HG03064 (cell line): ENCODE measurements at regions not wholly inside any gene's neighbourhood (a gene's known extent, or its start where the extent isn't known, plus 50 kb on each side); places are given as distances from the start of the nearest gene placed in this dataset.
"Not testable (repeated sequence)": the region's sequence is repeated elsewhere in the genome, so short reads cannot be mapped to it uniquely, and the experiment has no call there.

Experiments
- ATAC-seq: cut with Tn5 transposase; IDR thresholded peaks from one replicate; pipeline ENCODE4 v1.9.1; 2021; ENCODE audit warnings: low read depth; ENCODE audit not compliant: unreplicated experiment

DNA sequence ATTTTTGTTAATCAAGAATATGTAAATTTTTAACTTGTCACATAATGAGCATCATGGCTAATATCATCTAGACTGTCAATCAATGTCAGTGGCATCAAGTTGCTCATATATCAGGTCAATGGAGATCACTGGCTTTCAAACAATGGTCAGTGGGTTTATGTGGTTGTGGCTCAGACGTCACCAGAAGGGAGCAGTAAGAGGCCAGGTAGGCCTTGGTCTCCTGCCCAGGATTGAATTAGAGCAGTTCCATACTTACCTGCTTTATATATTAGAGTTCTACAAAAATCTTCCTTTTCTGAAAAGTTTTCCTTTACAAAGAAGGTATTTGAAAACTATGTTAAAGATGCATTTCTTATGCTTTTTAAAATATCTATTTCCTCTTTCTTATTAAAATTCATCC, 206.3 kb upstream of the B3GALT2 start:
- ATAC-seq, result no peak

DNA sequence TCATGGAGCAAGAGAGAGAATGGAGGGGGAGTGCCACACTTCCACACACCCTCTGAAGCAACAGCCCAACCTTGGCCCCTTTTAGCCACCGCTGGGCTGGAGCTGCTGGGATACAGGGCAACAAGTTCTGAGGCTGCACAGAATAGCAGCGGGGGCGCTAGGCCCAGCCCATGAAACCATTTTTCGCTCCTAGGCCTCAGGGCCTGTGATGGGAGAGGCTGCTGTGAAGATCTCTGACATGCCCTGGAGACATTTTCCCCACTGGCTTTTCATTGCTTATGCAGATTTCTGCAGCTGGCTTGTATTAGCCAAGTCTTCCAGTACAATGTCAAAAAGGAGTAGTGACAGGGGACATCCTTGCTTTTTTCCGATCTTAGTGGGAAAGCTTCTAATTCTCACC, 202.3 kb upstream of the B3GALT2 start:
- no peak for ATAC-seq

DNA sequence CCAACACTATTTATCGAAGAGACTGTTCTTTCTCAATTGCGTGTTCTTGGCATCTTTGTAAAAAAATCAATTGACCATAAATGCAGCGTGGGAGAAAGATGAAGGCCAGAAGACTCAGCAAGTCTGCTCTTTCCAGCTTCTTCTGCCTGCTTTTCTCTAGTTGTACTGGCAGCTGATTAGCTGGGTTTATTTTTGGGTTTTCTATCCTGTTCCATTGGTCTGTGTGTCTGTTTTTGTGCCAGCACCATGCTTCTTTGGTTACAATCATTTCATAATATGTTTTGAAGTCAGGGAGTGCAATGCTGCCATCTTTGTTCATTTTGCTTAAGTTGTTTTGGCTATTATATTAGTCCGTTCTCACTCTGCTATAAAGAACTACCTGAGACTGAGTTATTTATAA, 201.8 kb upstream of the B3GALT2 start:
- no peak for ATAC-seq

DNA sequence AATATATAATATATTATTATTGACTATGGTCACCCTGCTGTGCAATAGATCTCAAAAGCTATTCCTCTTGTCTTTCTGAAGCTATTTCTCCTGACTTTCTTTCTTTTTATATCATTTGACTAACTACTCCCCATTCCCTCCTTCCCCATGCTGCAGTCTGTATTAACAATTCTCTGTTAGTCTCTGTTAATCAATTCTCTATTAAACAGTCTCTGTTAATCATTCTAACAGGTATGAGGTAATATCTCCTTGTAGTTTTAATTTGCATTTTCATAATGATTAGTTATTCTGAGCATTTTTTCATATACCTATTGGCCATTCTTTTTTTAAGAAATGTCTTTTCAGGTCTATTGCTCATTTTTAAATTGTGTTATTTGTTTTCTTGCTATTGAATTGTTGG, 201.0 kb upstream of the B3GALT2 start:
- no peak for ATAC-seq

DNA sequence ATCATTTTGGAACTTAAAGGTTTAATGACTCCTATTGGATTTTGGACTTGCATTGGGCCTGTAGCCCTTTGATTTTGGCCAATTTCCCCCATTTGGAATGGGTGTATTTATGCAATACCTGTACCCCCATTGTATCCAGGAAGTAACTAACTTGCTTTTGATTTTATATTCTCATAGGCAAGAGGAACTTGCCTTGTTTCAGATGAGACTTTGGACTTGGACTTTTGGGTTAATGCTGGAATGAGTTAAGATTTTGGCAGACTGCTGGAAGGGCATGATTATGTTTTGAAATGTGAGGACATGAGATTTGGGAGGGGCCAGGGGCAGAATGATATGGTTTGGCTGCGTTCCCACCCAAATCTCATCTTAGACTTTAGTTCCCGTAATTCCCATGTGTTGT, 192.0 kb upstream of the B3GALT2 start:
- ATAC-seq, result not testable (repeated sequence)

DNA sequence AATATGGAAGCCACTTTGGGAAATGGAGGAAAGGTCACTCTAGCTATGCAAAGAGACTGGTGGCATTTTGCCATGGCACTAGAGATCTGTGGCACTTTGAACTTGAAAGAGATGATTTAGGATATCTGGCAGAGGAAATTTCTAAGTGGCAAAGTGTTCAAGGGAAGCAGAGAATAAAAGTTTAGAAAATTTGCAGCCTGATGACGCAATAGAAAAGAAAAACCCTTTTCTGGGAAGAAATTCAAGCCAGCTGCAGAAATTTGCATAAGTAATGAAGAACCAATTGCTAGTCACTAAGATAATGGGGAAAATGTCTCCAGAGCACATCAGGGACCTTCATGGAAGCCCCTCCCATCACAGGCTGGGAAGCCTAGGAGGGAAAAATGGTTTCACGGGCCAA, 191.1 kb upstream of the B3GALT2 start:
- ATAC-seq, result no peak

DNA sequence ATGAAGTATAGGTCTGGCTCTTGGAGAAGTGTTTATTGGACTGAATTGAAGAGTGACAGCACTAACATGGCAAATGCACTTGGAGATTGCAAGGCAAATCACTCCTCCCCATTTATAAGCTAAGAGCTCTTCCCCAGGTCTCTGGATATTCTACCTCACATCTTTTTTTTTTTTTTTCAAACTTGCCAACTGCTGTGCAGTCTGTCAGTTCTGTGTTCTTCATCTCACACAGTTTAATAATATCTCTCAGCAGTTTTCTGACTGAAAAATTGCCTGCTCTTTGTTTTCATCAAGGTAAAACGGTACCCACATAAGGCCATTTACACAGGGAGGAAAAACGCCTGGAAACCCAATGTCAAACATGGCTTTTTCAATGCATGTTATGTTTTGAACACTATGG, 186.1 kb upstream of the B3GALT2 start:
- no peak for ATAC-seq

DNA sequence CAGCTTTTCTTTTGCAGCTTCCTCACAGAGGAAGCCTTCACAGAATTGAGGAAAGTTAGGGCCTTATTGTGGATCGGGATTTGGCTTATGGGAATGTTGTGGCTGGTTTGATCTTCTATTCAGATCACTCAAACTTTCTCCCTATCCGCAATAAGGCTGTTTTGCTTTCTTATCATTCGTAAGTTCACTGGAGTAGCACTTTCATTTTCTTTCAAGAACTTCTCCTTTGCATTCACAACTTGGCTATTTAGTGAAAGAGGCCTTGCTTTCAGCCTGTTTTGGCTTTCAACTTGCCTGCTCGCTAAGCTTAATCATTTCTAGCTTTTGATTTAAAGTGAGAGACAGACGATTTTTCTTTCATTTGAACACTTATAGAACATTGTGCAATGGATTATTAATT, 181.9 kb upstream of the B3GALT2 start:
- ATAC-seq, result peak; percentile 77

DNA sequence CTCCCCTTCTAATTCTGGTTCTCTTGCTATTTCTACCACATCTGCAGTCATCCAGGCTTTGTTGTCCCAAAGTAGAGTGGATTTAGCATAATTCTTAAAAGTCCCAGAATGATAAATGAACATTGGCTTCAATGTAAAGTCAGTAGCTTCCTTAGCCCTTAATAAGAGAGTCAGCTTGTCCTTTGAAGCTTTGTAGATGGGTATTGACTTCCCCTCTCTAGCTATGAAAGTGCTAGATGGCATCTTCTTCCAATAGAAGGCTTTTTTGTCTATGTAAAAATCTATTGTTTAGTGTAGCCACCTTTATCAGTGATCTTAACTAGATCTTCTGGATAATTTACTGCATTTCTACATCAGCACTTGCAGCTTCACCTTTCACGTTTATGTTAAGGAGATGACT, 181.4 kb upstream of the B3GALT2 start:
- ATAC-seq, result no peak

DNA sequence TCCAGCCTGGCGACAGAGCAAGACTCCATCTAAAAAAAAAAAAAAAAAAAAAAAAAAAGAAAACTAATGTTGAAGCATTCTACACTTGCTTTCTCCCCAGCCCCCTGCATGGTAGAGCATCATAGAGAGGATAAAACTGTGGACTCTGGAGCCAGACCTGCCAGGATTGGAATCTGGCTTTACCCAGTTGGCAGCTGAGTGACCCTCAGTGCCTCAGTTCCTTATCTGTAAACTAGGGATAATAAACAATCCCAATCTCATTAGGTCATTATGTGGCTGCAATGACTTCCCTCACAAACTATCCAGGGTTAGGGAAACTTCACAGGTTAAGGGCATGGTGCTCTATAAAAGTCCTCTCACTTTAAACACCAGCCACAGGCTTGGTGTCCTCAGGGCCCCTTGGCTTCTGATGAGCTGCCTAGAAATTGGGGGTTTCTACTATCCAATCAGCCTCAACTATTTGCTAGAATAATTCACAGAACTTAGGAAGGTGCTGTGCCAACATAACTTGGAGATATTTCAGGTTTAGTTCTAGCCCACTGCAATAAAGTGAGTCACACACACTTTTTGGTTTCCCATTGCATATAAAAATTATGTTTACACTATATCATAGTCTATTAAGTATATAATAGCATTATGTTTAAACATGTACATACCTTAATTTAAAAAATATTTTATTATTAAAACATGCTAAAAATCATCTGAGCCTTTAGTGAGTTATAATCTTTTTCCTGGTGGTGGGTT, 180.5 kb upstream of the B3GALT2 start:
- ATAC-seq, result no peak

DNA sequence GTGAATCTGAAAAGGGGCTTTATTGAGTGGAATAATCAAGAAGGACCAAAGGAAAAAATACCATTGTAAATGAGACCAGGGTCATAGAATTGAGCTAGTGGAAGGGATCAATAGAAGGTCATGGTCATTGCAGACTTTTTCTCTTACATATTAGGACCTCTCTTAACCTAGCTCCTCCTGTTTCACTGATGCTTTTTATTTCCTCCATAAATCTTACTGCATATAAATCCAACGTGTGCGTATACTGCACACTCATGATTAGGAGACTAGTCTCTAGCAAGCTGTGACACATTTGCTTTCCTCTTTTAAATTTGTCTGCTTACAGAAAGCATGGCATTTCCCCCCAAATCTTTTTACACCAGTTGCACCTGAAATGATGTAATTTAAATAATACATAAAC, 179.6 kb upstream of the B3GALT2 start:
- no peak for ATAC-seq

DNA sequence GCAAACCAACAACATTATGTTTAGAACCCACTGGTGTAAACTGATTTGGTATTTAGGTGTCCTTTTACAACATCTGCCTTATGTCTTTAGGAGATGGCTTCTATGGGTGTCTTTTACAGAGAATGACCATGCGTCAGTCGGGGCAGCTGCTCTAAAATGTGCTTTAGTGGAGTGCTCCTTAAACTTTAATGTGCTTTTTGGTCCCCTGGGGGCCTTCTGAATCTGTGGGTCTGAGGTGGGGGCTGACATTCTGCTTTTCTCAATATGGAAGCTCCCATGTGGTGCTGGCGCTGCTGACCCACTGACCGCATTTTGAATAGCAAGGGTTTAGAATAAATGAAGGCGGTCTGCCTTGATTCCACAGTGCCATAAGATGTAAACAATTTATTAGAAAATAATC, 173.2 kb upstream of the B3GALT2 start:
- no peak for ATAC-seq

DNA sequence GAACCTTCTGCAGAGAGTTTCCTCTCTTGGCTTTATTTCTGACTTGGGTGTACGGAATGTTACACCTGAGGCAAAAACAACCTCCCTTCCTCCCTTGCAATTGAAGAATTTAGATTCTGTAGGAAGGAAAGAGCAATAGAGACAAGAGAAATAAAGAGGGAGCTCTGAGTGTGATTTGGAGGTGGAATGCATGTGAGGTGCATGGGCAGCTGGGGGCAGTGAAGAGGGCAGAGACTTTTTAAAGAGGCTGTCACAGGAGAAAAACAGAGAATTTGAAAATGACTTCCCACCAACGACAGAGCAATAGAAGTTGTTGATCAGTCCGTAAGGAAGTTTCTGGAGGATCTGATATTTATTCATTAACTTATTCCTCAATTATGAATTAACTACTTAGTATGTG, 172.0 kb upstream of the B3GALT2 start:
- no peak for ATAC-seq

DNA sequence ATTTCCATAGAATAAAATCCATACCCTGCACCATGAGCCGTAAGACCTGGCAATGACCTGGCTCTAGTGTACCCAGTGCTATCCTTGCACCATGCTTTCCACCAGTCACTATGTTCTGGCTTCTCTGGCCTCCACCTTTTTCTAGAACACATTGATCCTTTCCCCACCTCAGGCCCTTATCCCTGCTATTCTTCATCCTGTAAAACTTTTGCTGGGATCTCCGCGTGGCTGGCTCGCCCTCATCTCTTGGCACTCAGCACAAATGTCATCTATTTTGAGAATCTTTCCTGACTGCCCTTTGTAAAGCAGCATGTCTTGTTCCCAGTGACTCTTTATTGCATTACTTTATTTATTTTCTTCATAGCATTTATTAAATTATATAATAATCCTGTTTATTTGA, 169.8 kb upstream of the B3GALT2 start:
- no peak for ATAC-seq

DNA sequence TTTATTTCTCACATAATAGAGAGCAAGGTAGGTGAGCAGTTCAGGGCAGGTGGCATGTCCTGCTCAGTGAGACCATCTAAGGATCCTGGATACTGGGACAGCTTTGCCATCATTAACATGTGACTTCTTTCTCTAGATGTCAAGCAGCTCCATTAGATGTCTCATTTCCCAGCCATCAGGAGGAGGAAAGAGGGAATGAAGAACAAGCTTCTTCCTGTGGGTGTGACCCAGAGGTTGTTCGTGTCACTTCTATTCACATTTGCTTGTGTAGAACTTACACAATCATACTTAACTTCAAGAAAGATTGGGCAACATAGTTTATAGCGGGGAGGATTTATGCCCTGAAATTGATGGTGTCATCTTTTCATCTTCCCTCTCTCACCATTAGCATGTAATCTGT, 169.2 kb upstream of the B3GALT2 start:
- no peak for ATAC-seq

DNA sequence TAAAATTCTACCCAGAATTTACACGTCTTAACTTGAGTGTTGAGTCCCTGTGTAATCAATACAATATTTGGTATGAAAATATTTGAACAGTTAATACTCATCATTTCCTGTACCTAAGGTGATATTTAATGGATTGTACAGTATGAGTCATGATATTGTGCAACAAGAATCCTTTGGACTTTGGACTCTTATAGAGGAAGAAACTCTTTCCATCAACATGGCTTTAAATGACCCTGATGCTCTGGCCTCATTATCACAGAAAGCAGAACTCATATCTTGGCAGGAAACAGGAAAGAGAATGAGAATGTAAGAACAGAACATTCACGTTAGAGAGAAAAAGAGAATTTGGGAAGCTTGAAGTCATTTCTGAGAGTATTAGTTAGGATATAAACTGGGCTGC, 168.8 kb upstream of the B3GALT2 start:
- ATAC-seq, result no peak

DNA sequence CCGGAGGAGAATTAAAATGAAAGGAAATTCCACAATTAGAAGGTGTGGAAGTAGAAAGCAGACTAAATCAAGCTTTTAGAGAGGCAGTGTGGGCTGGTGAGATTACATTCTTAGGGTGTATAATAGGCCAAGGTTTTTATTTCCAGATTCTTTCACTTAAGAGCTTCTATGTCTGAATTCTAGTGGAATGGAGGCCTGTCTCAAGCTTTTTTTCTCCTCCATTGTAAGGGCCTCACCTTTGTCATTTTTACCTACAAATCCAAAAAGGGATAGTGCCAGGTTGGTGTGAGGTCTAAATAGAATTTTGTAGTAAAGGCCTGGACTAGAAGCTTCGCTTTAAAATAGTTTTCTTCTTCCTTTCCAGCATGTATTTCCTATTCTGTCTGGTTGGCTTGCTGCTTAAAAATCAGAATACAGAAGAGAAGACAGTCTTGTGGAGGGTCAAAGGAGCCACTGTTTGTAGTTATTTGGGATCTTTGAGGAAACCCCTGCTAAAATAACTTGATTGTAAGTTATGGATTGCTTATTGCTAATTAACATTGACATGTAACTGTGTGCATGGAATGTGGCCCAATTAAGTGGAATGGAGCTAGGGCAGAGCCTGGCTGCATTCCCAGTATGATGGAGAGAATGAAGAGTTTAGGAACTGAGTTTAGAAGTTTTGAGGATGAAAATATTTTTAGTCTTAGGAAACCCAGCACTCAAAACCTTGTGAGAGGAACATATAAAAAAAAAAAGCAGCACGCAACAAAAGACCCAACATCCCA, 162.5 kb upstream of the B3GALT2 start:
- no peak for ATAC-seq

DNA sequence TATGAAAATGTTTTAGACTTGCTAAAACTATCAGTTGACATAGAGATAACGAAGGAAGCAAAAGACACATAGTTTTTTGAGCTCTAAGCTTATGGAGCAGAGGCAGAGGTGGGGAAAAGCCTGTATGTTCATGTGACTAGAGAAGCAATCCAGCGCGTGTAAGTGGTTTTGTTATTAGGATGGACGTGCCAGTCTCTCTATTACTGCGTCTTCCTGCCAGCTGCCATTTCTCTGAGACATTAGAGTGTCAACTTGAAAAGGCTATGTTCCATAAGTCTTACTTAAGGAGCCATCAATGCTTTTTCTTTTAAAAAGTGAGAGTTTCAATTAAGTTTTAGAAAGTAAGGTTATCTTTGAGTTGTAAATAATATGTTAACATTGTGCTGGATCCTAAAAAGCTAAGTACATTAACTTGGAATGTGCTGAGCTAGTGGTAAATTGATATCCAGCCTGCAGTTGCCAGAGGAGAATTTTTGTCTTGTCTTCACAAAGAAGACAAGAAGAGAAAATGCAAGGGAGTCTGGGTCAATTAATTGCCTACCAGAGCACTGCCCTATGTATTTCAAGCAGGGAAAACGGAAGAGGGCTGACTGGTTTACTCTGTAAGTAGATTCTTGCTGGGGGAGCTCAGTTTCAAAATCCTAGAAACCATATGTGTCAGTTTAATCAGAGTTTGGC, 161.8 kb upstream of the B3GALT2 start:
- no peak for ATAC-seq

DNA sequence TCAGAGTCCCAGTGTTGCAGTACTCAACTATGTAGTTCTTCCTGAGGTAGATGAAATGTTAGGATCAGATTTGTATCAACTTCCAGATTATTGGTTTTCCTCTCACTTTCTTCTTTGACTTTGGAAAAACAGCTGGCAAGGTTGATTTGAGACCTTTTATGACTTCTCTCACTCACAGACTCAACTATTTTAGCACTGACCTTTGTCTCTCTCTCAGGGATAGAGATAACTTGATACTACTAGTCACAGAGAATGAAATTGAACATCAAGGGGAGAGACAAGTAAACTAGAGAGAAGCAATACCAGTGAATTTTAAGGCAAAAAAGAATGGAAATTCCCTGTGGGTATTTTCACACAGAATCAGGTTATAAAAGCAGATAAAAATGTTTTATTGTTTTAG, 159.7 kb upstream of the B3GALT2 start:
- no peak for ATAC-seq

DNA sequence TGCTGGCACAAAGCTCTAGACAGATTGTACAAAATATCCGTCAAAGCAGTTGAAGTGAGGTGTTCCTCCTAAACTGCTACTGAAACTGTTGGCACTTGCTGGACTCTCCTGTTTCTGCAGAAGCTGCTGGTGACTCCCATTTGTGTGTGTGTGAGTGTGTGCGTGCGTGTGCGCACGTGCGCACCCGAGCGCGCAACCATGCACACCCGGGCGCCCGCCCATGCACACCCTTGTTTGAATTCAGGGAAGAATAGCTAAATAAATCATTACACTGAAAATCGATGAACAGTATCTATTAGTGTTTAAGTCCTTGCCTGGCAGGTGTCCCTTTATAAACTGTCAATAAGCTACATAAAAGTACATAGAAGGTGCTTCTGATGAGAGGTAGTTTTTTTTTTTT, 156.4 kb upstream of the B3GALT2 start:
- no peak for ATAC-seq

DNA sequence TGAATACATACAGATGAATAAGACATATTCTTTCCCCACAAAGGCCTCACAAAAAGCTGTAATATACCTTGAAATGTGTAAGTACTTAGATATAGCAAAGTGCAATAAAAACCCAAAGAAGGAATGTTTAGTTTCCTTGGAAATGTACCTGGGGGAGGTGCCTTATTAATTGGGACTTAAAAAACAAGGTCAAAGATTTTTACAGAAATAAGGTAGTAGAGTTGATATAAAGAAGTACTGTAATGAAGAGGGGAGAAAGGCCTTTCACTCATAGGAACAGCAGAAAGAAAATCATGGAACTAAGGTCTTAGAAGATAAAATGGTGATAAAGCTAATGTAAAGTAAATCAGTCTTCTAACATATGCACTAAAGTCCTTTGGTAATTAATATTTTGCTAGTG, 153.9 kb upstream of the B3GALT2 start:
- ATAC-seq, result no peak

DNA sequence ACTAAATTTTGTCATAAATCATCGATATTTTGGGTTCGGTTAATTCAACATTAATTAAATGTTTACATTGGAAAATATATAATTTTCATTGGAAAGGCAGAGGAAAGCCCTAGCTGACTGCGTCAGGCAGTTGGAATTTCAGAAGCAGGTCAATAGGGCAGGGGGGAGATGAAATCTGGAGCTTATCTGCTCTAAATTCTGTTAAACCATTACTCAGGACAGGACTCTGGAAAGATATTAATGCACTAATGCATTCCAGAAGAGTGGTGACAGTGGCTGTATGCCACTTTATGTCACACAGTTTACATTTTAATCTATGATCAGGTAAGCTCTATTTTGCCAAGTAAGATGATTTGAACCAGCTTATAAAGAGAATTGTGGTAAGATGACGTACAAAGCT, 153.0 kb upstream of the B3GALT2 start:
- no peak for ATAC-seq
